ENCODE measurements at regions not wholly inside any gene's neighbourhood (a gene's known extent, or its start where the extent isn't known, plus 50 kb on each side); places are given as distances from the start of the nearest gene placed in this dataset.

DNA sequence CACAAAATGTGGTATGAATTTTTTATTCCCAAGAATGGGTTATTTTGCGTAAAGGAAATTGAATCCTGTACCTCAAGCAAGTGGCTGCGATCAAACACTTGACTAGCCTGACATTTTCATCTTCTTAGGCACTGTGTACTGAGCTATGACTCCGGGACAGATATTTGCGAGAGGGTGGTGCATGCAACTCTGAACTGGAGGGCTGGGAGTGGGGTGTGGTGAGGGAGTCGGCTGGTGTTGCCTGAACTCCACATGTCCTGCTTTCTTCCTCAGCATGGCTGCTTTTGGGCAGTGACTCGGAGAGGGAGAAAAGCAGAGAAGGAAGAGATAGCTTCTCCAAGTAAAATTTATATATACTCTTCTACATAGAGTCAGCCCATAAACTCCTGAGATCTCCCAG lies 68.5 kb upstream of the GATB start:
- Histone ChIP-seq H4K20me1 (ENCODE audit: low read depth) (no peaks in the 10 kb centered on the region), H3K9ac (no peak overlapping the region), H3F3A (ENCODE audit: low read depth) (no peaks in the 10 kb centered on the region), H3K4me2 (no peak overlapping the region), H3K79me2 (ENCODE audit: low read depth) (no peaks in the 10 kb centered on the region), H3K27me3 (no peaks in the 10 kb centered on the region), H3K4me3 (no peak overlapping the region), H3K9me3 (ENCODE audit: low read depth) (peaks cover 4% of the 10 kb centered on the region), H2AFZ (replicated peaks) (no peak overlapping the region), H3K4me1 (no peaks in the 10 kb centered on the region), H3K27ac (no peak overlapping the region), H3K36me3 (no peaks in the 10 kb centered on the region)
- Mint-ChIP-seq H3K27me3 (ENCODE audit: insufficient read depth, low read depth) (peaks cover 2% of the 10 kb centered on the region), H3K36me3 (no peaks in the 10 kb centered on the region), H3K4me3 (no peak overlapping the region), H3K9me3 (peaks cover 5% of the 10 kb centered on the region), H3K4me1 (no peaks in the 10 kb centered on the region), H3K27ac (no peak overlapping the region)
- no peak for TF ChIP-seq EZH2 (IDR thresholded peaks at IDR 0.05)
- TF ChIP-seq EZH2phosphoT487 (IDR thresholded peaks at IDR 0.05): no peak
- TF ChIP-seq, protein P1, sequence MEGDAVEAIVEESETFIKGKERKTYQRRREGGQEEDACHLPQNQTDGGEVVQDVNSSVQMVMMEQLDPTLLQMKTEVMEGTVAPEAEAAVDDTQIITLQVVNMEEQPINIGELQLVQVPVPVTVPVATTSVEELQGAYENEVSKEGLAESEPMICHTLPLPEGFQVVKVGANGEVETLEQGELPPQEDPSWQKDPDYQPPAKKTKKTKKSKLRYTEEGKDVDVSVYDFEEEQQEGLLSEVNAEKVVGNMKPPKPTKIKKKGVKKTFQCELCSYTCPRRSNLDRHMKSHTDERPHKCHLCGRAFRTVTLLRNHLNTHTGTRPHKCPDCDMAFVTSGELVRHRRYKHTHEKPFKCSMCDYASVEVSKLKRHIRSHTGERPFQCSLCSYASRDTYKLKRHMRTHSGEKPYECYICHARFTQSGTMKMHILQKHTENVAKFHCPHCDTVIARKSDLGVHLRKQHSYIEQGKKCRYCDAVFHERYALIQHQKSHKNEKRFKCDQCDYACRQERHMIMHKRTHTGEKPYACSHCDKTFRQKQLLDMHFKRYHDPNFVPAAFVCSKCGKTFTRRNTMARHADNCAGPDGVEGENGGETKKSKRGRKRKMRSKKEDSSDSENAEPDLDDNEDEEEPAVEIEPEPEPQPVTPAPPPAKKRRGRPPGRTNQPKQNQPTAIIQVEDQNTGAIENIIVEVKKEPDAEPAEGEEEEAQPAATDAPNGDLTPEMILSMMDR (IDR thresholded peaks at IDR 0.05): no peak
- no peak for DNase-seq (ENCODE audit: low spot score)

DNA sequence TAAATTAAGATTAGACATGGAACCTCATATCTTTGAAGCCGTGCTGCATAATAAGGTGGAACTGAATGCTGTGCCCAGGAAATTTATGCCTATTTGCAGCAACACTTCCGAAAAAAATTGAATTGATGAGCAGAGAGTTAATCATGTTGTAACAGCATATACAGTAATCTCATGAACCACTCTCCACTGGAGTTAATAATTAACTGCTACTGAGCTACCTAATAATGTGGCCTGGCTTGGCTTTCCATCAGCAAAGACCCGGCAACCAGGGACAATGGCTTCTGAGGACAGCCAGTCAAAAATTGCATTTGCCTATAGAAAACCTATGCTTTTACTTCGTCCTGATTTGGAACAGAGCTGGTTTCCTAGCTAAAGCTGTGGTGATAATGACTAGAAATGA lies 63.8 kb upstream of the GATB start:
- no peak overlapping the region for H3K27ac ChIP-seq

DNA sequence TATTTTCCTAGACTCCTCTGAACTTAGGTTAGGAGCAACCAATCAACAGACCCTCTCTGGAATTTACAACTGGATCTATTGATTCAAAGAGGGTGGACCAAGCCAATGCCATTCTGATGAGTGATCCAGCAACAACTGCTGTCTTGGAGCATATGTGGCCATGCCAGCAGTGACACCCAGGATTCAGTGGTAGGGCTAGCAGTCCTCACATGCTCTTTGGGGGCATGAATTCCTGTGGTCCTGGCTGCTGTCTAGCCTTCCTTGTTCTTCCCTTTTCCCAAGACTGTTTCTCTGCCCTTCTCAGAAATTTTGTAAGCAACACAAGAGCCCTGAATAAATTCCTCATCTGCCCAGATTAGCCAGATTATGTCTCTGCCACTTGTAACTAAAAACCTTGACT lies 61.5 kb upstream of the GATB start:
- Histone ChIP-seq H3K9ac (no peak overlapping the region), H4K20me1 (ENCODE audit: low read depth) (no peaks in the 10 kb centered on the region), H3F3A (ENCODE audit: low read depth) (no peaks in the 10 kb centered on the region), H3K9me3 (ENCODE audit: low read depth) (peaks cover 4% of the 10 kb centered on the region), H3K27me3 (no peaks in the 10 kb centered on the region), H3K4me3 (no peak overlapping the region), H2AFZ (replicated peaks) (no peak overlapping the region), H3K4me1 (no peaks in the 10 kb centered on the region), H3K27ac (no peak overlapping the region), H3K36me3 (no peaks in the 10 kb centered on the region), H3K79me2 (ENCODE audit: low read depth) (no peaks in the 10 kb centered on the region), H3K4me2 (no peak overlapping the region)
- Mint-ChIP-seq H3K27me3 (ENCODE audit: insufficient read depth, low read depth) (no peaks in the 10 kb centered on the region), H3K27ac (no peak overlapping the region), H3K4me3 (no peak overlapping the region), H3K9me3 (peaks cover 12% of the 10 kb centered on the region), H3K4me1 (no peaks in the 10 kb centered on the region), H3K36me3 (no peaks in the 10 kb centered on the region)
- no peak for TF ChIP-seq EZH2 (IDR thresholded peaks at IDR 0.05)
- TF ChIP-seq EZH2phosphoT487 (IDR thresholded peaks at IDR 0.05): no peak
- TF ChIP-seq, protein P1 (IDR thresholded peaks at IDR 0.05): no peak
- DNase-seq (ENCODE audit: low spot score): no peak

More for the DNA sequence above, 63.8 kb upstream of the GATB start:
- no peak overlapping the region for H3K27ac Mint-ChIP-seq
- H3F3A ChIP-seq (ENCODE audit: low read depth): no peaks in the 10 kb centered on the region
- no peak overlapping the region for H2AFZ ChIP-seq (replicated peaks)
- no peaks in the 10 kb centered on the region for H3K36me3 Mint-ChIP-seq
- no peaks in the 10 kb centered on the region for H3K27me3 ChIP-seq
- H3K9me3 ChIP-seq (ENCODE audit: low read depth): peaks cover 4% of the 10 kb centered on the region
- H3K4me3 Mint-ChIP-seq: no peak overlapping the region
- H3K4me3 ChIP-seq: no peak overlapping the region
- H3K4me1 Mint-ChIP-seq: no peaks in the 10 kb centered on the region
- no peak for DNase-seq (ENCODE audit: low spot score)
- TF ChIP-seq EZH2 (IDR thresholded peaks at IDR 0.05) (no peak), EZH2phosphoT487 (IDR thresholded peaks at IDR 0.05) (no peak)
- TF ChIP-seq, protein P1 (IDR thresholded peaks at IDR 0.05): no peak
- no peaks in the 10 kb centered on the region for H3K4me1 ChIP-seq
- H3K4me2 ChIP-seq: no peak overlapping the region
- no peak overlapping the region for H3K9ac ChIP-seq
- no peaks in the 10 kb centered on the region for H3K27me3 Mint-ChIP-seq (ENCODE audit: insufficient read depth, low read depth)
- no peaks in the 10 kb centered on the region for H3K79me2 ChIP-seq (ENCODE audit: low read depth)
- no peaks in the 10 kb centered on the region for H3K36me3 ChIP-seq
- H4K20me1 ChIP-seq (ENCODE audit: low read depth): no peaks in the 10 kb centered on the region
- H3K9me3 Mint-ChIP-seq: peaks cover 5% of the 10 kb centered on the region
